Esophagus squamous epithelium (tissue), 5 donors: ENCODE measurements at regions not wholly inside any gene's neighbourhood (a gene's known extent, or its start where the extent isn't known, plus 50 kb on each side); places are given as distances from the start of the nearest gene placed in this dataset.

Experiments used
- DNase-seq: peaks from one replicate; lab custom pipeline; 2025; lab: John Stamatoyannopoulos, UW
- H3K27ac ChIP-seq, 4 donors: fragments of 200-600 bp; sonication (generic); one replicate each; pipeline ENCODE4 v1.5.1; 2016 to 2019; ENCODE audit warnings: mild to moderate bottlenecking in 1 of 4
- H3K27me3 ChIP-seq, 4 donors: fragments of 200-600 bp; sonication (generic); 1 replicate in 3 of 4; 2 replicates in 1 of 4; pipeline versions ENCODE4 v1.5.1 to v1.6.0; 2017 to 2021; ENCODE audit warnings: antibody characterized with exemption in 1 of 4
- H3K36me3 ChIP-seq, 3 donors: fragments of 200-600 bp; sonication (generic); one replicate each; pipeline ENCODE4 v1.5.1; 2016 to 2019
- H3K4me1 ChIP-seq, 3 donors: fragments of 200-600 bp; sonication (generic); one replicate each; pipeline ENCODE4 v1.5.1; 2017 to 2019
- H3K4me3 ChIP-seq, 4 donors: fragments of 200-600 bp; sonication (generic); 1 replicate in 3 of 4; 2 replicates in 1 of 4; pipeline ENCODE4 v1.5.1; 2016 to 2019; ENCODE audit warnings: mild to moderate bottlenecking in 2 of 4, moderate library complexity in 1 of 4
- H3K9me3 ChIP-seq, 3 donors: fragments of 200-600 bp; sonication (generic); one replicate each; pipeline ENCODE4 v1.5.1; 2016 to 2019
- POLR2A ChIP-seq, 4 donors: fragments of 450-650 bp; IDR thresholded peaks; one replicate each; pipeline ENCODE4 v1.6.1; 2017; ENCODE audit warnings: antibody characterized with exemption in 4 of 4, mild to moderate bottlenecking in 4 of 4, moderate library complexity in 3 of 4
- WGBS, 2 donors: methylation state at CpG; one replicate each; pipeline ENCODE4 v1.1.5; 2018; 5-methylcytosine and 5-hydroxymethylcytosine counted together
- intact Hi-C: fragments of 100-400 bp; cut with DNase I; formaldehyde crosslinking; loops from one replicate; pipeline ENCODE4 v1.15.0; 2022
- TF ChIP-seq, protein P1 (sequence below), 6 experiments: fragments of 450-650 bp in 4 of 6; fragments of 200-600 bp in 2 of 6; sonication (generic) in 2 of 6; IDR thresholded peaks; one replicate each; pipeline ENCODE4 v1.5.1; 2016 to 2019; ENCODE audit warnings: antibody characterized with exemption in 6 of 6, mild to moderate bottlenecking in 4 of 6, moderate library complexity in 4 of 6
- donor health status: DM: yes; HTN: yes; CAD: no.

DNA sequence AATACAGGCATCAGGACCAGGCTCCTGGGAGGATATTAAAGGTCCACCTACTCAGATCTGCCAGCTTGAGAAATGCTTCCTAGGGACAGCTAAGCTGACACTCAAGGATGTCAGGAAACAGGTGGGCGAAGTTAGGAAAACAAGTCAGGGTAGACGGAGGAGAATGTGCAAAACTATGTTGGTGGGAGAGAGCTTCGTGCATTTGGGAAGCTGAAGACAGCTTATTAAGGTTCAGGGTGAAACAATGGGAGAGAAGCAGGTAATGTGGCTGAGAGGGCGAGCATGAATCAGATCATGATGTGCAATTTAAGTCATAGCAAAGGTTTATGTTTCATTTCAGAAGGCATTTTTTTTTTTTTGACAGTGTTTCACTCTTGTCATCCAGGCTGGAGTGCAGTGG is 297.2 kb upstream of the ATP10A start:
- Histone ChIP-seq H3K27ac (no peak overlapping the region), H3K4me3 (no peak overlapping the region), H3K4me1 (peaks cover 0 to 6% (median 0%) of the 10 kb centered on the region in 3 donors), H3K27me3 (no peaks in the 10 kb centered on the region), H3K36me3 (no peaks in the 10 kb centered on the region), H3K9me3 (peaks cover 0 to 7% (median 0%) of the 10 kb centered on the region in 3 donors)
- intact Hi-C loops: no loop called here
- TF ChIP-seq, protein P1, sequence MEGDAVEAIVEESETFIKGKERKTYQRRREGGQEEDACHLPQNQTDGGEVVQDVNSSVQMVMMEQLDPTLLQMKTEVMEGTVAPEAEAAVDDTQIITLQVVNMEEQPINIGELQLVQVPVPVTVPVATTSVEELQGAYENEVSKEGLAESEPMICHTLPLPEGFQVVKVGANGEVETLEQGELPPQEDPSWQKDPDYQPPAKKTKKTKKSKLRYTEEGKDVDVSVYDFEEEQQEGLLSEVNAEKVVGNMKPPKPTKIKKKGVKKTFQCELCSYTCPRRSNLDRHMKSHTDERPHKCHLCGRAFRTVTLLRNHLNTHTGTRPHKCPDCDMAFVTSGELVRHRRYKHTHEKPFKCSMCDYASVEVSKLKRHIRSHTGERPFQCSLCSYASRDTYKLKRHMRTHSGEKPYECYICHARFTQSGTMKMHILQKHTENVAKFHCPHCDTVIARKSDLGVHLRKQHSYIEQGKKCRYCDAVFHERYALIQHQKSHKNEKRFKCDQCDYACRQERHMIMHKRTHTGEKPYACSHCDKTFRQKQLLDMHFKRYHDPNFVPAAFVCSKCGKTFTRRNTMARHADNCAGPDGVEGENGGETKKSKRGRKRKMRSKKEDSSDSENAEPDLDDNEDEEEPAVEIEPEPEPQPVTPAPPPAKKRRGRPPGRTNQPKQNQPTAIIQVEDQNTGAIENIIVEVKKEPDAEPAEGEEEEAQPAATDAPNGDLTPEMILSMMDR (IDR thresholded peaks at IDR 0.05): no peak
- no peak for TF ChIP-seq POLR2A (IDR thresholded peaks at IDR 0.05)
- DNase-seq: no peak
- 60 to 69% methylated on average over 4 of the region's 4 CpGs for WGBS, 2 donors

DNA sequence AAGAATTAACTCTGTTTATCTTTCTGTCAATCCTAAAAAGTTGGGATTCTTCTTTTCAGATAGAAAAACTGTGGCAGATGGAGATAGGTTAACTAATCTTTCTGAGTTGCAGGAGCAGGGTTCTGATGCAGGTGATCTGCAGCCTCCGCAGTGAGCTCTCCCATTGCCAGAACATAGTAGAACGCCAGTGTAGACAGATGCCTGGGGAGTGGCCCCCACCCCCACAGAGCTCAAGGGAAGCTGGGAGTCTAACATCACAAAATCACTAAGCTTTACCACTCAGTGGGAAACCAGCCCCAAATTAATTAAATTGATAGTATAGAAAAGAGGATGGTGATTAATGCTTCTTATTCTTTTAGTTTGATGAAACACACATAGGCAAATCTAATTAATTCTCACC is 295.0 kb upstream of the ATP10A start:
- H3K36me3 ChIP-seq: no peaks in the 10 kb centered on the region
- WGBS, 2 donors: 96% methylated on average over 2 of the region's 2 CpGs; no CpG with 5 or more reads in 1 of the 2 donors
- TF ChIP-seq POLR2A (IDR thresholded peaks at IDR 0.05): no peak
- TF ChIP-seq, protein P1 (IDR thresholded peaks at IDR 0.05): no peak

DNA sequence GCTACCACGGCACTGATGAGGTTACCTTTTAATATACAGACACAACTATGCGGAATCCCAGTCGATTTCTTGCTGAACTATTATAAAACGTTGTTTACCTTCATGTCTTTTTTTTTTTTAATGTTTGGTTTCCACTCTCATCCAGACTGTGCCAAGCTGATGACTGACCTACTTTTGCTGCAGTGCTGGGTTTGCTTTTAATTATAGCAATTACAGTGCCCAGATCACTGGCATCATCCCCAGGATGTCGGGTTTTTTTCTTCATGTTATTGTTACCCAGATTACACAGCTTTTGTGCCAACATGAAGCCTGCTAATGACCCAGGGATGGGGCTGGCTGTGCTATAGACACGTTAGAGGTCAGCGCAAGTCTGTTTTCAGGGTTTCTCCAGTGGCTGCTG is 294.0 kb upstream of the ATP10A start:
- no peak for DNase-seq
- Histone ChIP-seq H3K27ac (peak overlapping the region in 3 of 4 donors; percentile 34 to 77 (median 36)), H3K9me3 (no peaks in the 10 kb centered on the region), H3K36me3 (no peaks in the 10 kb centered on the region), H3K4me1 (peaks cover 0 to 6% (median 0%) of the 10 kb centered on the region in 3 donors), H3K27me3 (no peaks in the 10 kb centered on the region), H3K4me3 (no peak overlapping the region)
- intact Hi-C loops: no loop called here
- 39 to 54% methylated on average over 7 of the region's 7 CpGs for WGBS, 2 donors
- TF ChIP-seq, protein P1 (IDR thresholded peaks at IDR 0.05): no peak
- no peak for TF ChIP-seq POLR2A (IDR thresholded peaks at IDR 0.05)

More for the DNA sequence above, 295.0 kb upstream of the ATP10A start:
- H3K27ac ChIP-seq: peak overlapping the region in 1 of 4 donors; percentile 77
- H3K27me3 ChIP-seq: no peaks in the 10 kb centered on the region
- H3K4me3 ChIP-seq: no peak overlapping the region
- intact Hi-C loops: no loop called here
- H3K9me3 ChIP-seq: peaks cover 0 to 7% (median 0%) of the 10 kb centered on the region in 3 donors
- DNase-seq: no peak
- peaks cover 0 to 6% (median 0%) of the 10 kb centered on the region in 3 donors for H3K4me1 ChIP-seq

DNA sequence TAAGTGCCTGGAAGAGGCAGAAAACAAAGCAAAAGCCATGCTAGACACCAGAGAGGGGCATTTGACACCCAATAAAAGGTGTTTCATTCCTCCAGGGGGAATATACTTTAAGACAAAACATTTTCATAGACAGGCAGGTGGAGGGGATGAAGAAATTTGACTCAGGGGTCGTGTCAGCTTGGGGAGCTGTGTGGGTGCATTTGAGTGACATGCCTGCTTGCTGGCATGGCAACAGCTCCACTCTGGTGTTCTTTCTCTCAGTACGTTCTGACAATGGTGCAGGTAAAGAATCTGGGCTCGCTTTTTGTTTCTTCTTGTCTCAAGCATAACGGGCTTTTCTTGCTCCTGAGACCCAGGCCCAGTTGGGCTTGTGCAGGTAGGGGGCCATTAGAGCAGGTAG is 292.9 kb upstream of the ATP10A start:
- Histone ChIP-seq H3K4me3 (no peak overlapping the region), H3K27ac (peak overlapping the region in 2 of 4 donors; percentile 10 to 77), H3K4me1 (peaks cover 0 to 6% (median 0%) of the 10 kb centered on the region in 3 donors), H3K27me3 (no peaks in the 10 kb centered on the region), H3K36me3 (no peaks in the 10 kb centered on the region), H3K9me3 (no peaks in the 10 kb centered on the region)
- intact Hi-C loops: no loop called here
- DNase-seq: no peak
- WGBS, 2 donors: 56% methylated on average over 4 of the region's 4 CpGs
- TF ChIP-seq POLR2A (IDR thresholded peaks at IDR 0.05): no peak
- TF ChIP-seq, protein P1 (IDR thresholded peaks at IDR 0.05): no peak

DNA sequence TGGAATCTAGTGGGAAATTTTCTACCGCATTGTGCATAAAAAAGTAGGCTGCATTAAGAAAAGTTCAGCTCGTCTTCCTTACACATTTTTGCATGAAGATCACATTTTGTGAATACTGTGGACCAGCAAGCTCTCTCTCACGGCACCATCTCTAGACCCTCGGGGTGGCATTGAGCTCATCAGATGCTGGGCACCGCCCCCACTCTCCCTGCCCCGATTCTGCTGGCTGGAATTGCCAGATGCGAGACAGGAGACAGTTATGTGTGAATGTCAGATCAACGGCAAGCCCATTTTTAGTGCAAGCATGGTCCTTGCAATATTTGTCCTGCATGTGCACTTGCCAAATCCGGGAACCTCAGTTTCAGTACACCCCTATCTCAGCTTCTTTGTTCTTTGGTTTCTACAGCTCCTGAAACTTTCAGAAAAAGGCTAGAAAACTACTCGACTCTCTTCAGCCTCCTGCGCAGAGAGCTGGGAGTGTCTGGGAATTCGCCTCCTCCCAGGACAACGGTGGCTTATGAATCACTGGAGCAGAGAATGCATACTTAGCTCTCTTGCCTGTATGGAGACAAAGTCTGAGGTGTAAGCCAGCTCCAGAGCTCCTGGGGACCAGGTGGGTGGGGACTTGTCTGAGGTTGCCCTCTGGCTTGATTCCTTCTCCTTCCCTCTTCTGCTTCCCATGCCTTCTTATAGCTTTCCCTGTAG is 285.2 kb upstream of the ATP10A start:
- no peak for DNase-seq
- intact Hi-C loops: no loop called here

More for the DNA sequence above, 285.2 kb upstream of the ATP10A start:
- peaks cover 0 to 6% (median 0%) of the 10 kb centered on the region in 4 donors for H3K27me3 ChIP-seq
- TF ChIP-seq POLR2A (IDR thresholded peaks at IDR 0.05): no peak
- TF ChIP-seq, protein P1 (IDR thresholded peaks at IDR 0.05): no peak
- no peak overlapping the region for H3K27ac ChIP-seq
- H3K4me1 ChIP-seq: no peaks in the 10 kb centered on the region
- H3K9me3 ChIP-seq: no peaks in the 10 kb centered on the region
- WGBS, 2 donors: 79 to 80% methylated on average over 13 of the region's 13 CpGs
- no peaks in the 10 kb centered on the region for H3K36me3 ChIP-seq
- no peak overlapping the region for H3K4me3 ChIP-seq
